A549 (cell line): ENCODE measurements at regions not wholly inside any gene's neighbourhood (a gene's known extent, or its start where the extent isn't known, plus 50 kb on each side); places are given as distances from the start of the nearest gene placed in this dataset.

Experiments
- BCL3 ChIP-seq: fragments of >200 bp; sonication (Bioruptor Twin); formaldehyde crosslinking; IDR thresholded peaks from 3 replicates; pipeline ENCODE4 v1.6.1; 2016
- CTCF ChIP-seq: fragments of >200 bp; sonication (Bioruptor Twin); formaldehyde crosslinking; IDR thresholded peaks from 3 replicates; pipeline ENCODE4 v1.5.1; 2016
- E2F6 ChIP-seq: IDR thresholded peaks from 2 replicates; pipeline ENCODE4 v1.6.1; 2012; ENCODE audit warnings: low read depth, borderline replicate concordance
- JUNB ChIP-seq: fragments of >200 bp; sonication (Bioruptor Twin); formaldehyde crosslinking; IDR thresholded peaks from 2 replicates; pipeline ENCODE4 v1.6.1; 2016
- TP53 ChIP-seq: fragments of 250-450 bp; sonication (Bioruptor Pico); IDR thresholded peaks from 2 replicates; pipeline ENCODE4 v1.5.0; 2021; ENCODE audit warnings: mild to moderate bottlenecking, moderate library complexity

GRCh38 chr13:107518292-107518691, 697.0 kb downstream of the LIG4 start:
- no peak for TF ChIP-seq TP53 (CRISPR knock-in tag)
- TF ChIP-seq JUNB = no peak
- TF ChIP-seq CTCF = no peak
- TF ChIP-seq E2F6 = no peak
- no peak for TF ChIP-seq BCL3
